Putamen (tissue), 1 donor: ENCODE measurements at regions not wholly inside any gene's neighbourhood (a gene's known extent, or its start where the extent isn't known, plus 50 kb on each side); places are given as distances from the start of the nearest gene placed in this dataset.

ENCODE experiments used
- DNase-seq: peaks from one replicate; pipeline ENCODE4 v3.0.0-alpha.2; 2016; ENCODE audit warnings: low spot score

DNA sequence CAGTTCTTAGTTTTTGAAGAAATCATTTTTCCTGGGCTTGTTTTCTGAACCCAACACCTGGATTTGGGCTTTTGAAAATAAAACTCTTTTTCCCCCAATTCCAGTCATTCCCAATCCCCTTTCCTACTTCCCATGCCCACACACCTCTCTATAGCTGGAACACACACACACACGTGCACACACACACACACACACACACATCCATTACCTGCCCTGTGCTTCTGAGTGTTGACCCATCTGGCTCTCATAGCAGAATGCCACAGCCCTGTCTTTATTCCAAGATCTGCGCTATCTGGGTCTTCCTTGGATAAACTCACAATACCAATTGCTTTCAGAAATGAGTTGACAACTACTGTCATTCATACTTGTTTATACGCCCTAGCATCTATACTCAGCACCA, 54.9 kb upstream of the C4orf54 start:
- DNase-seq, result no peak

DNA sequence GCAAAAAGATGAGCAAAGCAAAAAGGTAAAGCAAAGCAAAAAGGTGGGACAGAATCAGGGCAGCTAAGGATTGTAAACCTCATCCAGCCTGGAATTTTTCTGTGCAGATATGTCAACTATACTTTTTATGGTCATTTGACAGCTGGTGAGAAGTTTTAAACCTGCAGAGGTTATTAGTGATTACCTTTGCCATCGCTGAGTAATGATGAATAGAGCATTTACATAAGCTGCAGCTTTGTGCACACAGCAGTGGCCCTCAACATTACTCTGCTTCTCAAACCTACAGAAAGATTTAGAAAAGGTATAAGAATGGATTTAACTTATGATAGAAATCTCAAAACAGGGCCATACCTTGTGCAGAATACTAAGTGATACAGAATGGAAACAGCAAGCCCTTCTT, 54.5 kb upstream of the C4orf54 start:
- no peak for DNase-seq

DNA sequence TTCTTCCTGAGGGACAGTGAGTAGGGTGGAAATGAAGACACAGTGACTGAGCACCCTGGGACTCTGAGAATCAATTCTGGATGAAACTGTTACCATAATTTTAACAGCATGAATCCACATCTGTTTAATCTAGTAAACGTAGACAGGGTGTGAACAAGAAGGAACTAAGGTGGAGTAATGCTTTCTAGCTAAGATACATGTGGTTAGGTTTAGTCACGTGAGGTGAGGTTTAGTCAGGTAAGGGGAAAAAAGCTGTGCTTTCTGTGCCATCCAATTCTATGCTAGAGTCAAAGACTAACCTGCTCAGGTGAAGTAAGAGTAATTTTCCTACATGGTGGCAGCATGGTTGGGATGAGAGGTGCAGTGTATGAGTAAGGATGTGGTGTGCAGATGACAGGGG, 54.0 kb upstream of the C4orf54 start:
- DNase-seq, result no peak

DNA sequence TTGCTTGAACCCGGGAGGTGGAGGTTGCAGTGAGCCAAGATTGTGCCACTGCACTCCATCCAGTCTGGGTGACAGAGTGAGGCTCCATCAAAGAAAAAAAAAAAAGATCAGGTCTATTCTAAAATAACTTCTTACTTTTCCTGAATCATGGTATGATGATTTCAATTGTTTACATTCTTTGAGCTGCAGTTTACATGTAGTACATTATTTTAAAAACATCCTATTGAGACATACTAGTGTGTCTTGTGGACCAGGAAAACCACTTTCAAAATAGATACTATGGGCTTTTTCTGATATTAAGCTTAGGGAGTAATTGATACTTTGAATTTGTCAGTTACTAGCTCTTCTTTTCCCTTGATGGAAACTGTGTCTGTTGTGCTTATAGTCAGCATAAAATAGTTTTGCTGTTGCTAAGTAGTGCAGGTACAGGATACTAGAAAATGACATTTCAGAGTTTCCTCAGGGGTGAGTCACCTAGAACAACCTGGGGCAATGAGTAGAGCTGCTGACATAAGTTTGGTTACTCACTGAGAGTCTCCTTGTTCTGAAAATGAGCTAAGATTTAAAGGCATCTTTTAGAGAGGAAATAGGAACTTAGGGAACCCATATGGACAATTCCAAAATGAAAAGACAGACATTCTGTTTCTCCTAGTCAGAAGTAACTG, 53.2 kb upstream of the C4orf54 start:
- no peak for DNase-seq

DNA sequence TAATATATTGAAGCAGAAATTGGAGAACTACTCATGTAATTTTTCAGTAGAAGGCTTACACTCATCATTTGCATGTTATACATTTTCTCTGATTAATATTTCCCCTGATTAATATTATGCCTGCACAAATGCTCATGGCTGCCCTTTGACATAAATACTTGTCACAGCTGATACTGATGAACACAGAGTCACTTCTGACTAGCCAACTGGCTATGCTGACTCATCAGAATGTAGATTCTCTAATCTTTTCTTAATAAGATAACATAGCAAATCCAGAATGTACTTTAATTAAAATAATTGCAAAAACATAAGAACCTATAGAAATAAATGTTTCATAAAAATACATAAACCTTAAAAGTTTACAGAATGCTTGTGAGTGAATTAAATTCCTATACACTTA, 52.4 kb upstream of the C4orf54 start:
- DNase-seq, result no peak

DNA sequence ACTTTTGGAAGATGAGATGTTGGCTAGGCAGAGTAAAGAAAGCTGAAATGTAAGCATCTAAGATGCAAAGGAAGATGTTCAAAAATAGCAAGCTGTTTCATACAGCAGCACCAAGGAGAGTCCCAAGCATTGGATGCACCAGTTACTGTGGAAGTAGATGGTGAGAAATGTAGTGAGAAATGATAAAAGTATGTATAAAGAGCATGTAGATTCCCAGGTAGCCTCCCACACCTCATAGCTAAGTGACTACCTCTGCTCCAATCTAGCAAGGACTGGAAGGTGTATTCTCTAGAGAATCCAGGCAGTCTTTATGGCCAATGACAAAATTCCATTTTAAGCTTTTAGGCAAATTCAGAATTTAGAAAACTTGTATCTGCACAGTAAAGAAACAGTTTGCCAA, 50.9 kb upstream of the C4orf54 start:
- DNase-seq, result no peak
